Renal cortical epithelial cell (primary cell): ENCODE measurements at regions not wholly inside any gene's neighbourhood (a gene's known extent, or its start where the extent isn't known, plus 50 kb on each side); places are given as distances from the start of the nearest gene placed in this dataset.

Source experiments
- DNase-seq: peaks from one replicate; pipeline ENCODE4 v3.0.0-alpha.2; 2011; ENCODE audit warnings: low read depth

DNA sequence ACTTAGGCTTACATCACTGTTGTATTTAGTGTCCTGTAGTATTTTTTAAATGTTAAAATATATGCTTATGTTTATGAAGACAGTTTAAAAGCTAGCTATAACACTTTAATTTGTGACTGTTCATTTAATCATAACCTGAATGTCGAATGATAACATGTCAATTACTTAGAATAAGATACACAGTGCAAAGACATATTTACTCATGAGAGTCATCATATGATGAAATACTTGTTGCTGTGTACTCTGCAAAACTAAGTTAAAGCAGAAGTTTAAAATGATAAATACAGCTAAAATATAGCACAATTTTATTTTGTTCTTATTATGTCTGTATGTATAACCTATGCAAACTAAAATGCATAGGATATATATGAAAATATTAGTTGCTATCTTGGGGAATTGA, 497.4 kb downstream of the FSCB start:
- DNase-seq = no peak

DNA sequence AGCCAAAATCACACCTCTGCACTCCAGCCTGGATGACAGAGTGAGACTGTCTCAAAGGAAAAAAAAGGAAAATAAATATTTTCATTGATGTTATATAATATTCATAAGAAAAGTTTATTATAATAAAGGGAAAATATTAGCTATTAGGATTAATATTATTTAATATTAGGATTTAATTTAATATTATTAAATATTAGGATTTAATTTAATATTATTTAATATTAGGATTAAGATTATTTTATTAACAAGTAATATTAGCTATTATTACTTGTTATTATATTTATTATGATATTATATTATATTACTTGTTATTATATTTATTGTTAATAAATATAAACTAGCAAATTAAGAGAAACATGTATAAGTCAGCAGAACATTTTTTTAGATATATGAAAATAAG, 518.1 kb downstream of the FSCB start:
- DNase-seq = no peak

DNA sequence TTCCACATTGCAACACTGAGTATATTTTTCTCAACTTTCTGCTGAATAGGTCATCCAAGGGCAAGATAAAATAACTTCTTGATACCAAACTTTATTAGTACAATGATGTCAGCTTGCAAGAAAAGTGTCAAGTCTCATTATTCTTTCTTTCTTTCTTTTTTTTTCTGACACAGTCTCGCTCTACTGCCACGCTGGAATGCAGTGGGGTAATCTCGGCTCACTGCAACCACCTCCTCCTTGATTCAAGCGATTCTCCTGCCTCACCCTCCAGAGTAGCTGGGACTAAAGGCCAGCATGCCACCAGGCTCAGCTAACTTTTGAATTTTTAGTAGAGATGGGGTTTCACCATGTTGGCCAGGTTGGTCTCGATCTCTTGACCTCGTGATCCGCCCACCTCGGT, 523.4 kb downstream of the FSCB start:
- peak; percentile 2 for DNase-seq

DNA sequence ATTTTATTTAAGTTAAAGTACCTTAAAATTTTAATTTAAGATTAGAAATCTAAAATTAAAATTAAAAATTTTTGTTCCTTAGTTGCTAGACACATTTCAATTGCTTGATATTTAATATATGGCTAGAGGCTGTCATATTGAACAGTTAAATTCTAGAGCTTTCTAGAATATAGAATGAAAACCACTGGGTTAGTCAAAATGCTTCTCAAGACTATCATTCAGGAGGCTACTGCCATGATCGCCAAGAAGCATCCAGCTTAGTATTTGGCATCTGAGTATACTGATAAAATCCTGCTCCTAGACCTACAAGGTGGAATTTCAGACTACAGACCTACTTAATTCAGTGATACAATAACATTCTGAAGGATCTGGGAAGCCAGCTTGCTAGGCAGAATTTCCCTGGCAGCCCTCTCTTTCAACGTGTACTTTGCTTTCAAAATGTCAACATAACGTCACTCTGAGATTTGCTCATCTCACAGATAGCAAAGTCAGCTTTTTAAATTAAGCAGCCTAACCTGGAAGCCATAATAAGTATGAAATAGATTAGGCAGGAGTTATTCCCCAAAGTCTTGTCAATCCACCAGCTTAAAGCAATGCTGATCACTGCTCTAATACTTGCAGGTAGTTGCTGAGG, 525.8 kb downstream of the FSCB start:
- DNase-seq = no peak

DNA sequence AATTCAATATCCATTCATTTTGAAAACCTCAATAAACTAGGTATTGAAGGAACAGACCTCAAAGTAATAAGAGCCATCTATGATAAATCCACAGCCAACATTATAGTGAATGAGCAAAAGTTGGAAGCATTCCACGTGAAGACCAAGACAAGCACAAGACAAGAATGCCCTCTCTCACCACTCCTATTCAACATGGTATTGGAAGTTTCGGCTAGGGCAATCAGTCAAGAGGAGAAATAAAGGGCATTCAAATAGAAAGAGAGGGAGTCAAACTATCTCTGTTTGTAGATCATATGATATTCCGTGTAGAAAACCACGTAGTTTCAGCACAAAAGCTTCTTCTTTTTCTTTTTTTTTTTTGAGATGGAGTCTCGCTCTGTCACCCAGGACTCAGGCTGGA, 550.3 kb downstream of the FSCB start:
- no peak for DNase-seq

DNA sequence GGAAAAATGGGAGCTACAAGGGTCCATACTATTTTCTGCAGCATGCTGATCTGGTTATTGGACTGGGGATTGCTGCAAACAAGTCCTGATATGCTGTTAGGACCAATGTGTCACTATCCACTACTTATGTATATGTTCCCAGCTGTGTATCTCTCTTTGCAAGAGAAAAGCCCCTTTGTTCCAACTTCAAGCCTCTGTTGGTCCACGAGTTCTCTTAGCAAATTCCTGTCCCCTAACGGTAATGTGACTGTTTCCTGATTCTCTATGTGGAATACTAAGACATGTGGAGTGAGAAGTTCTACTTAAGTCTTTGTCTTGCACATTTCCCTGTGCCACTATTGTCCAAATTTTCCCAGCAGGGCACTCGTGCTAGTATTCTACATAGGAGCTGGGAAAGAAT, 557.7 kb downstream of the FSCB start:
- no peak for DNase-seq

DNA sequence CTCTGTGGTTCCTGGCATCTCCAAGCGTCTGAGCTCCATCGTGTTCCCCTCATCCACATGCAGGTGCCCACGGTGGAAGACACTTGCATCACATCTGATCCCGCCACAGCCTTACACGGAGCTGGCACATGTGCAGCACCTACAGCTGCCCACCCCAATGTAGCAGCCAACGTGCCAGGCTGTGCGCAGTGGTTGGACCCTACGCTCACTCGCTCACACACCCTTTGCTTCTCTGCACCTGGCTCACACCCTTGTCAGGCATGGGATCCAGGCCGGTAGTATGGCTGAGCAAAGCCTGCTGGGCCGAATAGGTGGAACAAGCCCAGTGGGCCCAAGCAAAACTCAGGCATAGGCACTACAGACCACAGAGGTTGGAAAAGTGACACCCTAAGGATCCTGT, 567.2 kb downstream of the FSCB start:
- DNase-seq = no peak

DNA sequence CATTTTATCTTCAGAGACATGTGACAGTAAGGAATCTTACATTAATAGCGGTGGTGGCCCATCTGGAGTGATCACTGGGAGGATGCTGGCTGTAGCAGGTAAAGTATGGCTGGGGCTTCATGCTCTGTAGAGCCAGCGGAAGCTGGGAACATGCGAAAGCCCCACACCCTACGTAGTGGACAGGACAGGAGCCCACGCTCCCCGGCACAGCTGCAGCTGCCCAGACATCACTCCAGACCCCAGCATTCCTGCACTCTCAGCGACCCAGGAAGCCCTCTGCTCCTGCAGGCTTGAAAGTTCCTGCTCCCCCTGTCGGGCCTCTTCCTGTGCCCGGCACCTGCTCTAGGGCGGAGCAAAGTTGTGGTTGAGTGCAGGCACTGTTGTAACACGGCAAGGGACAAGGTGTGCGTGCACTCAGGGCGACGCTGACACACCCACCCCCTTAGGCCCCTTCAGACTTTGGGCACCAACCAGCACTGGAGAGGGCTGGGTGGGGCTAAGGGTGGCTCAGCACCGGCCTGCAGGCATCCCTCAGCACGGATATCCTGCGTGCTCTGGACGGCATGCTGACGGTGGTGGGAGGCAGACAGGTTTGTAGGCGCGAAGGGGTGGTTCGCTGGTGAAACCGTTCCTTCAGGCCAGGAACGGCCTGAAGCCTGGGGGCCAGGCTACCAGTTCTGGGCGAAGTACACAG, 568.3 kb downstream of the FSCB start:
- DNase-seq = no peak

DNA sequence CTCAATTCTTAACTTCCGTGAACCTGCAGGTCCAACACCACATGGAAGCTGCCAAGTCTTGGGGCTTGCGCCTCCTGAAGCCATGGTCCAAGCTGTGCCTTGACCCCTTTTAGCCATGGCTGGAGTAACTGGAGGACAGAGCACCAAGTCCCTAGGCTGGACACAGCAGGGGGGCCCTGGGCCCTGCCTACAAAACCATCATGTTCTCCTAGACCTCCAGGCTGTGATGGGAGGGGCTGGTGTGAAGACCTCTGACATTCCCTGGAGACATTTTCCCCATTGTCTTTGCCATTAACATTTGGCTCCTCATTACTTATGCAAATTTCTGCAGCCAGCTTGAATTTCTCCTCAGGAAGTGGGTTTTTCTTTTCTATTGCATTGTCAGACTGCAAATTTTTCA, 570.1 kb downstream of the FSCB start:
- no peak for DNase-seq

DNA sequence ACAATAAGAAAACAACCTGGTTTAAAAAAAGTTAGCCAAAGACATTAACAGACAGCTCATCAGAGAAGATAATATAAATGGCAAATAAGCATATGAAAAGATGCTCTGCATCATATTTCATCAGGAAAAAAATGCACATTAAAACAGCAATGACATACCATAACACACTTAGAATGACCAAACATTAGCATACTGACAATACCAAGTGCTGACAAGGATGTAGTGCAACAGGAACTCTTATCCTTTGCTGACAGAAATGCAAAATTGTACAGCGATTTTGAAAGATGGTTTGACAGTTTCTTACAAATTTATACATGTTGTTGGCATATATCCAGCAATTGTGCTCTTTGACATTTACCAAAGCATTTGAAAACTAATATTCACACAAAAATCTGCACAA, 573.0 kb downstream of the FSCB start:
- no peak for DNase-seq

DNA sequence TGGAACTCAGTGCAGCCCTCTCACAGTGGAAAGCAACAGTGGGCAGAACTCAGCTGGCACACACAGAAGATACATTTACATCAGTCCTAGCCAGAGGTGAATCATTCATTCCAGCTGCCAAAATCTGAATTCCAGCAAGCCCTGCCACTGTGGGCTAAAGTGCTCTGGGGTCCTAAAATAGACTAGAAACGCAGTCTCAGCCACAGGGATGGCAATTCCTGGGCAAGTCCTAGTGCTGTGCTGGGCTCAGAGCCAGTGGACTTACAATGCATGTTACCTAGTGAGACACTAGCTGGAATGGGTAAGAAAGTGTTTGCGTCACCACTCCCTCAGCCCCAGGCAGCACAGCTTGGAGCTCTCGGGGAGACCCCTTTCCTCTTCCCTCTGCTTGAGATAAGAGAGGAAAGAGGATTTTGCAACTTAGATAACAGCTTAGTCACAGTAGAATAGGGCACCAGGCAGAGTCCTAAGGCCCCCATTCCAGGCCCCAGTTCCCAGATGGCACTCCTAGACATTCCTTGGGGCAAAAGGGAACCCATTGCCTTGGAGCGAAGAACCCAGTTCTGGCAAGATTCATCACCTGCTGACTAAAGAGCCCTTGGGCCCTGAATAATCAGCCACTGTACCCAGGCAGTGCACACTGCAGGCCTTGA, 592.9 kb downstream of the FSCB start:
- no peak for DNase-seq

DNA sequence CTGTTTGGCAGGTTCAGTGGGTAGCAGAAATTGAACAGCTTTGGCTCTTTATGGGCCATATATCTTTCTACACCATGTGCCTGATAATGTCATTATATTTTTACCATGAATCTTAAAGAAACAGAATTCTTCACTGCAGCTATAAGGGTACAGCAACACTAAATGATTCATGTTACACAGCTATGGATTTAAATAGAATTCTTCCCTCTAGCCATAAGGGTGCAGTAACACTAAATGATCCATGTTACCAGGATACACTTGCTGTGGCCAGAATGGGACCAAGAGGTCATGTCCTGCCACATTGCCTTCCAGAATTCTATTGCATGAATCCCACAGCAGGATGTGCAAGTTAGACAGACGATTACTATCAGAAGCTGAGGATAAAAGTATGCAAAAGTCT, 603.9 kb downstream of the FSCB start:
- DNase-seq = no peak

DNA sequence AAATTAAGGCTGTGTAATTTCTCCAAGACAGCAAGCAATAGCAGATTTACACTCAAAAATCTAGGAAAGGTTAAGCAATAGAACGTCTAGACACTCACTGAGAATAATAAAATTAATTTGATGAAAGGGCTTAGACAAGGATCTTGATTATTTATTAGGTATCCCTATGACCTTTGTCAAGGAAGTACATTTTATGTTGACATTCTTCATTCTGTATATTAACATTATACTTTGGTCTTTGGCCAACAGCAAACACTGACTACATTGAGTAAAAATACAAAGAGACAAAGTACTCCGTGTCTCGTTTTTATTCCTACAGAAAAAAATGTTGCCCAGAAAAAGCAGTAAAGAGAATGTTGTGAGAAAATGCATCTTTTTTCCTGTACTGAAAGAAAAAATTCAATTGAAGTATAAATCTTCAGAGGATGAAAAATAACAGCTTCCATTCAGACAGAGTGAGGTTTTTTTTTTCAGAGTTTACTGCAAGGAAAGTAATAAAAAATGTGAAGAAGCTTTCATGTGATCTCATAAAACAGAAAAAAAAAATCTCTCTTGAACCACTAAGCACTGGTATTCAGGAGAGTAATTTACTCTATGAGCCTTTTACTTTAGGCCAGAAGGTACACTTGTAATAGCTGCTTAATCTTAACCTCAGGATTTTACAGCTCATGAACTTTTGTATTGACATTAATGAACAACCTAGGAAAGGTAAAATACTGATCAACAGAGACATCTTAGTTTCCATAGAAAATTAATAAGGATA, 605.0 kb downstream of the FSCB start:
- no peak for DNase-seq

DNA sequence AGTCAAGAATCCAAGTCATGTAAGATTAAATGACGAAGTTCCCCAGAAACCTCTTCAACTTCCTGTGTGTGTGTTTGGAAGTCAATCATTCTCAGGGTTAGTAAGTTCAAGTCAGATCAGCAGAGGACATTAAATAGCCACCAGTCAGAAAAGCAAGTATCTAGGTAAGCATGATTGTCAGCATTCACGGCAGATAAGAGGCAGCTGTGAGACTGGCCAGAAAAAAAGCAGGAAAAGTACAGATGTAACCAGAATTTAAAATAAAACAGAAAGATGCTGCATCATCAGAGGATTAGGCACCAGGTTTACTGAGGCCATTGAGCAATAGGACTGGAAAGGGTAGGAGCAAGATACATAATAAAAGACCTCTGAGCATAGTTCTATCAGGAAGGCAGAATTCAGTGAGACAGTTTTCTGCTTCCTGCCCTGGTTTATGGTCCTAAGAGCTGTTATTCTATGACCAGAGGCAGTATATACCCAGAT, 606.9 kb downstream of the FSCB start:
- no peak for DNase-seq

DNA sequence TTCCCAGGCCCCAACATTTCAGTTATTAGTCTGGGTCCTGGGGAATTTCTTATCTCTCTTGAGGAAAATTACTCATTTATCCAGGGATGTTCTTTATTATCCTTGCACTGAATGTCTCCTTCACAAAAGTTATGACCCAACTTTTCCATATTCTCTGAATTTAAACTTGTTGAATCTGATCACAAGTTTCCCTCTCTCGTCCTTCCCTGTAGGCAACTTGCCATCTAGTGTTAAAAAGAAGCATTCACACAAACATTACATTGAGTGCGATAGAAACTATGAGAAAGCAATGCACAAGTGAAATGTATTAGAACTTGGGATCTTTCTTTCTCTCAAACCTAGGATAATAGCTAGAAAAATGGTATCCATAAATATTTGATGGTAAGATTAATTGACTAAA, 608.4 kb downstream of the FSCB start:
- no peak for DNase-seq

DNA sequence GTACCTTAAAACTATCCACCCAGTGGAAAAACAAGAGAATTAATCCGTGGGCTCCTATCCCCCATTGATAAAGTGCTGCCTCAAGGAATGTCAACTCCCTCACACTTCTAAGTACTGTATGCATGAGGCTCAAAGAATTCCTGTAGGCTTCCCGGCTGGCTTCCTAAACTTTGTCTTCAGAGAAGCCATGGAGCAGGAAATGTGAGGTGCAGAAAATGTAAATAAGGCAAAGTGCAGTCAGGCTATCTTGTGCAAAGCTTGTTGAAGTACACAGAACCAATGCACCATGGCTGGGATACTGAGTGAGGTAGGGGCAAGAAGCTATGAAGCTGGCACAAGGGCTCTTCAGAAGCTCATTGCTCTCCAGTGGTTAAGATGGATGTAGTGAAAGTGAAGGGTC, 611.0 kb downstream of the FSCB start:
- DNase-seq = no peak

DNA sequence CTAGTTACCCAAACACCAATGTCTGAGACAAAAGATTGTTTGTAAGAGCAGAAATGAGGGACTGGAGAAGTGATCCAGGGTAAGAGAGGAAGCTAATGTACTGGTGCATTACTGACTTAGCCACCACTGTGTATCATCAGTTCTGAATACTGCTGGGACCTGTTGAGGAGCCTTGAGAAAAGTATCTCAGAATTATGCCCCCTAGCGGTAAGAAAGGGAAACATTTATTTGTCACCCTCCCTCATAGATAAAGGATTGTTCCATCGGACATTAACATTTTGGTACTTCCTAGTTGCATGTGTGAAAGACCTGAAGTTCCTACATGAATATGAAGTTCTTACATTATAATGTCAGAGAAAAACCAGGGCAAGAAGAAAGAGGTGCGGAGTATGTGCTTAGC, 612.5 kb downstream of the FSCB start:
- no peak for DNase-seq

DNA sequence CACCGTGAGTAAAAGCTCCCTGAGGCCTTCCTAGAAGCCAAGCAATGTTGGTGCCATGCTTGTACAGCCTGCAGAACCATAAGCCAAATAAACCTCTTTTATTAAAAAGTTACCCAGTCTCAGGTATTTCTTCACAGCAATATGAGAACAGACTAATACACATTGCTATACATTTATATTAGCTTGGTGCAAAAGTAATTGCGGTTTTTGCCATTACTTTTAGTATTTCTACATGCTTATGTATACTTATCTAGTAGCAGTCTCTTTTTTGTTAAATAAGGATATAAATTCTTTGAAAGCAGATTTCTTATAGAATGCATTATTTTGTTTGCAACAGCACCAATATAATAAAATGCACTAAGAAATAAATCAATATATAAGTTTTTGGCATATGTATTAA, 619.6 kb downstream of the FSCB start:
- DNase-seq = no peak

DNA sequence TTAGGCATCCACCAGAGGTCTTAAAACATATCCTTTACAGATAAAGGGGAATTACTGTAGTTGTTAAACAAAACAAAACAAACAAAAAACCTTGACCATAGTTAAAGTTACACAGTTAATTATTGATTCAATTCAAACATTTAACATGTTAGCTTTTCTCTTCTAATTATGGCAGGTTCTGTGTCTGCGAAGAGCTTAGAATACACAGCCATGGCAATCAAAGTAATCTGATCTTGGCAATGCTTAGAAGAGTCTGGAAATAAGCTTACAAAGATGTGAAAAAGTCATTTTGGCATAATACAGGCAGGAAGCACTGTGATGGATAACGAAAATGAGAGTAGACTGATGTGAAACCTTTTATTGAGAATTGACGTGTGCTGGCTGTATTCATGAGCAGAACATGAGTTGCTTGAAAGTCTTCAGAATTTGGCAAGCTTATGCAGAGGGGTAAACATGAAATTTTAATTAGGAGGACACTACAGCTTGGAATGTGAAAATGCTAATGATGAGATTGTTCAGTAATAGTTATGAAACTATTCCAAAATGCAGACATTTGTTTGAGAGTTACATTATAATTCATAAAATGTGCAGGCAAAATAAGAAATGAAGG, 629.6 kb downstream of the FSCB start:
- DNase-seq = no peak

DNA sequence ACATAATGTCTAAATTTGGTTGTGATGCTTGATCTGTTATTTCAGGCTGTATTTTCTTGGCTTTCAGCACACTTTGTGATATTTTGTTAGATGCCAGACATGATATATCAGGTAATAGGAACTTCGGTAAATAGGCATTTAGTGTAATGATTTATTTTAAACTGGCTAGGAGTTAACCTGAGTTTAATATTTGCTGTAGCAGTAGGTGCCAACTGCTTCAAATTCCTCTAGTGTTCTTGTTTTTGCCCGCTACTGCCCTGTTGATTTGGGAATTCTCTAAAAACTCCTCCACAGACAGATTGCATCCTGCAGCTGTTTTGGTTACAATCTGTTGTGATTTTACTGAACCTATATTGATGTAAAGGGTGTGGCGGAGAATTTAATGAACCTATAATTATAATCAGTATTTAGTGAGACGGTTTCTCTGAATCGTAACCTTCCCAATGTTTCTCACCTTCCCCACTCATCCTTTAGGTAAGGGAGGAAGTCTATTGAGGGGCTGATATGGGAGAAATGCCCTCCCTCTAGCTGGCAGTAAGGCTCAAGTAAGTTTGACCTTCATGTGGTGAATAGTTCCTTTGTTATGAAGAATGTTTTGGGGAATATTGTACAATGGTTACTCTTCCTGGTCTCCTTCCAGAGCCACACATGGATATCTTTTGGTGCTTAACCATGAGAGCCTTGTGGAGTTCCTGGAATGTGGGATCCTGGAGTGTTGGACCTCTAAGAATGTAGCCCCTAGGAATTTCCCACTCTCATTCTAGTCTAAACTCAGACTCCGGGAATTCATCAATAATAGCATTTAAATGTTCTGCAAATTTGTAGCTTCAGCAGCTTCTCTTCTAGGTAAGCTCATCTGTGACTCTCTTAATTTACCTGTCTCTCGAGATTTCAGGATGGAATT, 634.1 kb downstream of the FSCB start:
- no peak for DNase-seq

DNA sequence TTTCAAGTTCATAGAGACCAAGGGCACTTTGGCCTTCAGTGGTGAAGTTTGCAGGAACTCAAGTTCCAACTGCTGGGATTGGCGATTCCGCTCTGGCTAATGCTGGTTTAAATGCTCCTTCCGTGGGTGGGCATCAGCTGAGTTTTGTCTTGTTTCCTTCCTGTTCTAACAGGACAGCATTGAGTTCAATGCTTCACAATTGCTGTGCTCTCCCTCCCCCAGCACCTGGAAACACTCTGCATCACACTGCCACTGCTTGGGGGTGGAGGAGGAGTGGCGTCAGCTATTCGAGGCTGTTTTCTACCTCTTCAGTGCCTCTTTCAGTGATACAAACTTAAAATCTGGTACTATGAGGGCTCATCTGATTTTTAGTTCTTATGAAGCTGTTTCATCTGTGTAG, 634.9 kb downstream of the FSCB start:
- no peak for DNase-seq
